ENCODE measurements at regions not wholly inside any gene's neighbourhood (a gene's known extent, or its start where the extent isn't known, plus 50 kb on each side); places are given as distances from the start of the nearest gene placed in this dataset.

- no peak overlapping the region for H3K4me3 ChIP-seq (ENCODE audit: low read depth in 1 of 3, low read length in 3 of 3)
- no peaks in the 10 kb centered on the region for H3K4me1 ChIP-seq (ENCODE audit: control insufficient read depth in 4 of 4, insufficient read depth in 4 of 4, low read length in 3 of 4)
- H3K36me3 ChIP-seq (ENCODE audit: control insufficient read depth in 4 of 4, insufficient read depth in 3 of 4, low read depth in 1 of 4, low read length in 3 of 4): no peaks in the 10 kb centered on the region
- H3K27ac ChIP-seq (ENCODE audit: low read depth in 1 of 2, low read length in 2 of 2): no peak overlapping the region
- DNase-seq (ENCODE audit: low spot score): no peak
- peaks cover 0 to 3% (median 0%) of the 10 kb centered on the region in 4 donors for H3K27me3 ChIP-seq (ENCODE audit: control insufficient read depth in 4 of 4, insufficient read depth in 4 of 4, low read length in 3 of 4)
- no peak overlapping the region for H3K9ac ChIP-seq (ENCODE audit: low read depth in 1 of 2, low read length in 2 of 2)
- TF ChIP-seq RXRA (IDR thresholded peaks at IDR 0.05): no peak
- no peak for TF ChIP-seq NR2F2 (IDR thresholded peaks at IDR 0.05)
- TF ChIP-seq FOXA2 (IDR thresholded peaks at IDR 0.05): no peak
- no peak for TF ChIP-seq TAF1 (conservative IDR thresholded peaks at IDR 0.05)
- no peak for TF ChIP-seq CTCF (IDR thresholded peaks at IDR 0.05; ENCODE audit: low read depth, low read length, missing input control)
- no peak for TF ChIP-seq SP1 (IDR thresholded peaks at IDR 0.05)
- no peak for TF ChIP-seq EGR1 (IDR thresholded peaks at IDR 0.05; ENCODE audit: low read depth in 2 of 2)
- no peak for TF ChIP-seq JUND (IDR thresholded peaks at IDR 0.05)
- TF ChIP-seq ATF3 (IDR thresholded peaks at IDR 0.05): no peak
- TF ChIP-seq GABPA (IDR thresholded peaks at IDR 0.05 in 1 of 2, conservative IDR thresholded peaks at IDR 0.05 in 1 of 2): no peak
- TF ChIP-seq HNF4A (conservative IDR thresholded peaks at IDR 0.05): no peak
- no peak for TF ChIP-seq ZBTB33 (IDR thresholded peaks at IDR 0.05)
- TF ChIP-seq REST (IDR thresholded peaks at IDR 0.05): no peak
- no peak for TF ChIP-seq RAD21 (IDR thresholded peaks at IDR 0.05)
- no peaks in the 10 kb centered on the region for H3K9me3 ChIP-seq (ENCODE audit: control insufficient read depth in 4 of 4, low read length in 3 of 4)
- 75% methylated on average over 1 of the region's 1 CpG for WGBS
Observed at GRCh38 chr2:177123048-177123447, 89.5 kb upstream of the HNRNPA3 start.

- Histone ChIP-seq H3K27me3 (ENCODE audit: control insufficient read depth in 4 of 4, insufficient read depth in 4 of 4, low read length in 3 of 4) (peaks cover 0 to 3% (median 0%) of the 10 kb centered on the region in 4 donors), H3K4me1 (ENCODE audit: control insufficient read depth in 4 of 4, insufficient read depth in 4 of 4, low read length in 3 of 4) (no peaks in the 10 kb centered on the region), H3K9ac (ENCODE audit: low read depth in 1 of 2, low read length in 2 of 2) (no peak overlapping the region), H3K9me3 (ENCODE audit: control insufficient read depth in 4 of 4, low read length in 3 of 4) (no peaks in the 10 kb centered on the region), H3K27ac (ENCODE audit: low read depth in 1 of 2, low read length in 2 of 2) (no peak overlapping the region), H3K36me3 (ENCODE audit: control insufficient read depth in 4 of 4, insufficient read depth in 3 of 4, low read depth in 1 of 4, low read length in 3 of 4) (no peaks in the 10 kb centered on the region), H3K4me3 (ENCODE audit: low read depth in 1 of 3, low read length in 3 of 3) (no peak overlapping the region)
- TF ChIP-seq JUND (IDR thresholded peaks at IDR 0.05): no peak
- TF ChIP-seq FOXA2 (IDR thresholded peaks at IDR 0.05): no peak
- no peak for TF ChIP-seq YY1 (IDR thresholded peaks at IDR 0.05)
- 79% methylated on average over 2 of the region's 2 CpGs for WGBS
- no peak for DNase-seq (ENCODE audit: low spot score)
Observed at GRCh38 chr2:177124371-177124770, 88.2 kb upstream of the HNRNPA3 start.
